ENCODE measurements at regions not wholly inside any gene's neighbourhood (a gene's known extent, or its start where the extent isn't known, plus 50 kb on each side); places are given as distances from the start of the nearest gene placed in this dataset.

DNA sequence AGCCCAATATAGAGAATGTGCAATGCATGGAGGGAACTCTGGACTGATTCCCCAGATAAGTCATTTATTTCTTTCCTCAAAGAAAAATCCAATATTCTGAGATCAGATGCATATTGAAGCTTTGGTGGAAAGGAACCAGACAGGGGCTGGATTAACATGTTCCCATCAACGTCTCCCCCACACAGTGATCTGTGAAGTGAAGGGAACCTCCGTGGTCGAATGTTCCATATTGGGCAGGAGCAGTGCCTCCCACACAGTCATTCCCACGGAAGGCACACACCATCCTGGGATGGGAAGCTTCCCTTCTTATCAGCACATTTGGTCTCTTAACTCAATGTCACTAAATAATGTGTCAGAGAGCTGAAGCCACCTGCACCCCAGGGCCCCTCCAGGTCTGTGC, 247.1 kb downstream of the BCL11B start:
- no peak for TF ChIP-seq FOXM1 (IDR thresholded peaks at IDR 0.05; ENCODE audit: borderline replicate concordance, low read depth)
- TF ChIP-seq RAD21 (IDR thresholded peaks at IDR 0.05; ENCODE audit: low read depth), result no peak
- no peak for TF ChIP-seq TAF1 (IDR thresholded peaks at IDR 0.05; ENCODE audit: low read depth)
- no peak for TF ChIP-seq NFIC (IDR thresholded peaks at IDR 0.05)
- TF ChIP-seq, protein P1, sequence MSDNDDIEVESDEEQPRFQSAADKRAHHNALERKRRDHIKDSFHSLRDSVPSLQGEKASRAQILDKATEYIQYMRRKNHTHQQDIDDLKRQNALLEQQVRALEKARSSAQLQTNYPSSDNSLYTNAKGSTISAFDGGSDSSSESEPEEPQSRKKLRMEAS (IDR thresholded peaks at IDR 0.05), result no peak
- TF ChIP-seq TEAD4 (IDR thresholded peaks at IDR 0.05), result no peak
- no peak for TF ChIP-seq EGR1 (IDR thresholded peaks at IDR 0.05)

DNA sequence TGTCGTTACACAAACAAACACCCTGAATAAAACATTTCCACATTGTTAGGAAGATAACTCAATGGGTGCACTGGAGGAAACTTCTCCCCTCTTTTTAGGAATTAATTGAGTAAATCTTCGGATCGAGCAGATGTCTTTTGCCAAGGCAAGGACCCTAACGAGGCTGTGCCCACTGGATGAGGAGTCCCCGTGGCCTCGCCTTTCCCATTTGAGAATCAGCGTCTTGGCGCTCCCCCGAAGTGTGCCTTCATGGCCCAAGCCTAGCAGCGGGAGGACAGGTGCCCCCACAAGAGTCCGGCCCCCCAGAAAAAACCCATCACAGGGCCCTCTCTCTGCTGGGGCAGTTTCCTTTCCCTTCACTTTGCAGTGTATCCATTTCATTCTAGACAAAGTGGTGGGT, 246.6 kb downstream of the BCL11B start:
- TF ChIP-seq FOXM1 (IDR thresholded peaks at IDR 0.05; ENCODE audit: borderline replicate concordance, low read depth), result no peak

DNA sequence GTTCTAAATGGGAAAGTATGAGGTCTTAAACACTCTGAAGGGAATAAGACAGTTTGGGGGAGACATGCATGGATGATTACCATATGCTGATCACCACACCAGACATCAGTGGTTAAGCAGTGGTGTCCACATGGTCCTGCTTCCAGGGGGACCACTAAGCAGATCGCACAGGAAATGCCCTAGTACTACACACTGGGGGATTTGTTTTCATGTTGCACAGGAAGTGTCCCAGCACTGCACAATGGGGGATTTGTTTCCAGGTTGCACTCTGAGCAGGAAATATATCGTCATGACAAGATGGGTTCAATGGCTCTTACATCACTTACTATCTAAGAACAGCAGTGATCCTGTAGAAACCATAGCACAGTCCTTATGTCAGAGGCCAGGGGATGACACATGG, 245.5 kb downstream of the BCL11B start:
- TF ChIP-seq RAD21 (IDR thresholded peaks at IDR 0.05; ENCODE audit: low read depth), result no peak
- no peak for TF ChIP-seq TEAD4 (IDR thresholded peaks at IDR 0.05)
- TF ChIP-seq, protein P2, sequence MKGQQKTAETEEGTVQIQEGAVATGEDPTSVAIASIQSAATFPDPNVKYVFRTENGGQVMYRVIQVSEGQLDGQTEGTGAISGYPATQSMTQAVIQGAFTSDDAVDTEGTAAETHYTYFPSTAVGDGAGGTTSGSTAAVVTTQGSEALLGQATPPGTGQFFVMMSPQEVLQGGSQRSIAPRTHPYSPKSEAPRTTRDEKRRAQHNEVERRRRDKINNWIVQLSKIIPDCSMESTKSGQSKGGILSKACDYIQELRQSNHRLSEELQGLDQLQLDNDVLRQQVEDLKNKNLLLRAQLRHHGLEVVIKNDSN (IDR thresholded peaks at IDR 0.05), result no peak

DNA sequence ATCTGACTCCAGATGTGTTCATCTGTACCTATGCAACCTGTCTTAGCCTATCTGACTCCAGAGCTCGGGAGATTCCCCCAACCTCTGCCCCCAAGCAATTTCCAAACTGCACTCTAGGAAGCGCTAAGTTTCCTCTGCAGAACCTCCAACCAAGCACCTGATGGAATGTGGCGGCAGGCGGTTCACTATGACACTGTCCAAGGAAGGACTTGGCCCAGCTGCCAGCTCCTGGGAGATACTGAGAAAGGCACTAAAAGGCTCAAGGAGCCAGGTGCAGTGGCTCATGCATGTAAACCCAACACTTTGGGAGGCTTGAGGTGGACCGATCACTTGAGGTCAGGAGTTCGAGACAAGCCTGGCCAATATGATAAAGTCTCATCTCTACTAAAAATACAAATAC, 244.0 kb downstream of the BCL11B start:
- TF ChIP-seq, protein P1 (IDR thresholded peaks at IDR 0.05), result no peak
- no peak for TF ChIP-seq NFIC (IDR thresholded peaks at IDR 0.05)
- no peak for TF ChIP-seq FOXM1 (IDR thresholded peaks at IDR 0.05; ENCODE audit: borderline replicate concordance, low read depth)
- TF ChIP-seq, protein P3, sequence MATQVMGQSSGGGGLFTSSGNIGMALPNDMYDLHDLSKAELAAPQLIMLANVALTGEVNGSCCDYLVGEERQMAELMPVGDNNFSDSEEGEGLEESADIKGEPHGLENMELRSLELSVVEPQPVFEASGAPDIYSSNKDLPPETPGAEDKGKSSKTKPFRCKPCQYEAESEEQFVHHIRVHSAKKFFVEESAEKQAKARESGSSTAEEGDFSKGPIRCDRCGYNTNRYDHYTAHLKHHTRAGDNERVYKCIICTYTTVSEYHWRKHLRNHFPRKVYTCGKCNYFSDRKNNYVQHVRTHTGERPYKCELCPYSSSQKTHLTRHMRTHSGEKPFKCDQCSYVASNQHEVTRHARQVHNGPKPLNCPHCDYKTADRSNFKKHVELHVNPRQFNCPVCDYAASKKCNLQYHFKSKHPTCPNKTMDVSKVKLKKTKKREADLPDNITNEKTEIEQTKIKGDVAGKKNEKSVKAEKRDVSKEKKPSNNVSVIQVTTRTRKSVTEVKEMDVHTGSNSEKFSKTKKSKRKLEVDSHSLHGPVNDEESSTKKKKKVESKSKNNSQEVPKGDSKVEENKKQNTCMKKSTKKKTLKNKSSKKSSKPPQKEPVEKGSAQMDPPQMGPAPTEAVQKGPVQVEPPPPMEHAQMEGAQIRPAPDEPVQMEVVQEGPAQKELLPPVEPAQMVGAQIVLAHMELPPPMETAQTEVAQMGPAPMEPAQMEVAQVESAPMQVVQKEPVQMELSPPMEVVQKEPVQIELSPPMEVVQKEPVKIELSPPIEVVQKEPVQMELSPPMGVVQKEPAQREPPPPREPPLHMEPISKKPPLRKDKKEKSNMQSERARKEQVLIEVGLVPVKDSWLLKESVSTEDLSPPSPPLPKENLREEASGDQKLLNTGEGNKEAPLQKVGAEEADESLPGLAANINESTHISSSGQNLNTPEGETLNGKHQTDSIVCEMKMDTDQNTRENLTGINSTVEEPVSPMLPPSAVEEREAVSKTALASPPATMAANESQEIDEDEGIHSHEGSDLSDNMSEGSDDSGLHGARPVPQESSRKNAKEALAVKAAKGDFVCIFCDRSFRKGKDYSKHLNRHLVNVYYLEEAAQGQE (IDR thresholded peaks at IDR 0.05; ENCODE audit: low read depth), result no peak
- no peak for TF ChIP-seq YY1 (IDR thresholded peaks at IDR 0.05; ENCODE audit: low read depth)
- TF ChIP-seq ZBTB7A (IDR thresholded peaks at IDR 0.05; ENCODE audit: low read depth), result no peak
- no peak for TF ChIP-seq CEBPB (IDR thresholded peaks at IDR 0.05)
- no peak for TF ChIP-seq EGR1 (IDR thresholded peaks at IDR 0.05)
- no peak for TF ChIP-seq RAD21 (IDR thresholded peaks at IDR 0.05; ENCODE audit: low read depth)
- TF ChIP-seq, protein P2 (IDR thresholded peaks at IDR 0.05), result no peak
- TF ChIP-seq CREB1 (IDR thresholded peaks at IDR 0.05; ENCODE audit: low read depth), result no peak
- no peak for TF ChIP-seq EP300 (IDR thresholded peaks at IDR 0.05; ENCODE audit: borderline replicate concordance)
- no peak for TF ChIP-seq TCF12 (IDR thresholded peaks at IDR 0.05; ENCODE audit: low read depth)
- no peak for TF ChIP-seq TAF1 (IDR thresholded peaks at IDR 0.05; ENCODE audit: low read depth)

DNA sequence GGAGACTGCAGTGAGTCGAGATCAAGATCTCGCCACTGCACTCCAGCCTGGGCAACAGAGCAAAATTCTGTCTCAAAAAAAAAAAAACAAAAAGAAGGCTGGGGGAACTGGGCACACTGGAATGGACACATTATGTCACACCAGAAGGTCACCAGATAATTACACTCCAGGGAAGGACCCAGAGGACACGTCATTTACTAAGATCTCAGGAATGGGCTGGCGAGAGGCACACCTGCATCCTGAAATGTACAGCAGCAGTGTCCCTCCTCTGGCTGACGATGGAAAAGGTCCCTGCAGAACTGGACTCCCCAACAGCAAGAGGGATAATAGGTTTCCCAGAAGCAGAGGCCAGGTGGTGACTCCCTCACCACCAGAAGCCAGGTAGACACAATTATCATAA, 243.5 kb downstream of the BCL11B start:
- no peak for TF ChIP-seq CEBPB (IDR thresholded peaks at IDR 0.05)
- TF ChIP-seq TCF12 (IDR thresholded peaks at IDR 0.05; ENCODE audit: low read depth), result no peak
- no peak for TF ChIP-seq FOXM1 (IDR thresholded peaks at IDR 0.05; ENCODE audit: borderline replicate concordance, low read depth)
- TF ChIP-seq EP300 (IDR thresholded peaks at IDR 0.05; ENCODE audit: borderline replicate concordance), result no peak
- no peak for TF ChIP-seq RAD21 (IDR thresholded peaks at IDR 0.05; ENCODE audit: low read depth)
- TF ChIP-seq NFIC (IDR thresholded peaks at IDR 0.05), result no peak
- no peak for TF ChIP-seq TEAD4 (IDR thresholded peaks at IDR 0.05)
- TF ChIP-seq TAF1 (IDR thresholded peaks at IDR 0.05; ENCODE audit: low read depth), result no peak
- TF ChIP-seq, protein P1 (IDR thresholded peaks at IDR 0.05), result no peak
- no peak for TF ChIP-seq EGR1 (IDR thresholded peaks at IDR 0.05)
- TF ChIP-seq, protein P3 (IDR thresholded peaks at IDR 0.05; ENCODE audit: low read depth), result no peak
- no peak for TF ChIP-seq YY1 (IDR thresholded peaks at IDR 0.05; ENCODE audit: low read depth)
- TF ChIP-seq CREB1 (IDR thresholded peaks at IDR 0.05; ENCODE audit: low read depth), result no peak
- TF ChIP-seq, protein P2 (IDR thresholded peaks at IDR 0.05), result no peak
- no peak for TF ChIP-seq ZBTB7A (IDR thresholded peaks at IDR 0.05; ENCODE audit: low read depth)
